Suprapubic skin (tissue), 4 donors: ENCODE measurements at regions not wholly inside any gene's neighbourhood (a gene's known extent, or its start where the extent isn't known, plus 50 kb on each side); places are given as distances from the start of the nearest gene placed in this dataset.

Experiments used
- DNase-seq, 2 donors: peaks; one replicate each; pipeline ENCODE4 v3.0.0-alpha.2; 2019; ENCODE audit warnings: low spot score in 2 of 2
- H3K27ac ChIP-seq: fragments of 200-600 bp; sonication (generic); one replicate; pipeline ENCODE4 v1.5.1; 2019
- H3K27me3 ChIP-seq: fragments of 200-600 bp; sonication (generic); one replicate; pipeline ENCODE4 v1.5.1; 2019
- H3K36me3 ChIP-seq: fragments of 200-600 bp; sonication (generic); one replicate; pipeline ENCODE4 v1.5.1; 2019
- H3K4me1 ChIP-seq: fragments of 200-600 bp; sonication (generic); one replicate; pipeline ENCODE4 v1.5.1; 2019
- H3K4me3 ChIP-seq: fragments of 200-600 bp; sonication (generic); one replicate; pipeline ENCODE4 v1.5.1; 2019; ENCODE audit warnings: mild to moderate bottlenecking
- H3K9me3 ChIP-seq: fragments of 200-600 bp; sonication (generic); one replicate; pipeline ENCODE4 v1.5.1; 2019
- CTCF ChIP-seq, 2 donors: fragments of 200-600 bp in 1 of 2; fragments of 450-650 bp in 1 of 2; sonication (generic) in 1 of 2; IDR thresholded peaks; one replicate each; pipeline ENCODE4 v1.5.1; 2016 to 2019; ENCODE audit warnings: antibody characterized with exemption in 2 of 2, mild to moderate bottlenecking in 1 of 2, moderate library complexity in 1 of 2
- EP300 ChIP-seq: sonication (generic); formaldehyde crosslinking; IDR thresholded peaks from one replicate; pipeline ENCODE4 v1.6.1; 2017; ENCODE audit warnings: antibody characterized with exemption
- POLR2A ChIP-seq, 2 donors: fragments of 450-650 bp; IDR thresholded peaks; one replicate each; pipeline ENCODE4 v1.6.1; 2017; ENCODE audit warnings: antibody characterized with exemption in 2 of 2, mild to moderate bottlenecking in 2 of 2, moderate library complexity in 2 of 2
- POLR2AphosphoS5 ChIP-seq, 3 donors: sonication (generic); formaldehyde crosslinking; IDR thresholded peaks; one replicate each; pipeline ENCODE4 v1.6.1; 2017; ENCODE audit warnings: antibody characterized with exemption in 3 of 3
- WGBS: methylation state at CpG from one replicate; pipeline ENCODE4 v1.1.5; 2018; 5-methylcytosine and 5-hydroxymethylcytosine counted together

GRCh38 chr16:35572186-35572585 lies 2112.8 kb downstream of the TP53TG3F start:
- H3K4me3 ChIP-seq: no peak overlapping the region
- no peaks in the 10 kb centered on the region for H3K27me3 ChIP-seq
- WGBS: 40% methylated on average over 3 of the region's 3 CpGs
- H3K9me3 ChIP-seq: no peaks in the 10 kb centered on the region
- no peaks in the 10 kb centered on the region for H3K36me3 ChIP-seq
- H3K4me1 ChIP-seq: no peaks in the 10 kb centered on the region
- TF ChIP-seq CTCF (IDR thresholded peaks at IDR 0.05) (no peak), POLR2AphosphoS5 (IDR thresholded peaks at IDR 0.05) (no peak), POLR2A (IDR thresholded peaks at IDR 0.05) (no peak), EP300 (no peak)
- H3K27ac ChIP-seq: no peak overlapping the region
- no peak for DNase-seq

GRCh38 chr16:35573407-35573806 lies 2114.0 kb downstream of the TP53TG3F start:
- Histone ChIP-seq H3K27ac (no peak overlapping the region), H3K9me3 (no peaks in the 10 kb centered on the region), H3K4me1 (no peaks in the 10 kb centered on the region), H3K4me3 (no peak overlapping the region), H3K36me3 (no peaks in the 10 kb centered on the region), H3K27me3 (no peaks in the 10 kb centered on the region)
- DNase-seq: no peak
- no peak for TF ChIP-seq POLR2AphosphoS5 (IDR thresholded peaks at IDR 0.05)
- no peak for TF ChIP-seq POLR2A (IDR thresholded peaks at IDR 0.05)
- TF ChIP-seq CTCF (IDR thresholded peaks at IDR 0.05): no peak
- no peak for TF ChIP-seq EP300
- 85% methylated on average over 12 of the region's 12 CpGs for WGBS

GRCh38 chr16:35574011-35574410 lies 2114.6 kb downstream of the TP53TG3F start:
- Histone ChIP-seq H3K9me3 (no peaks in the 10 kb centered on the region), H3K27ac (no peak overlapping the region), H3K4me1 (no peaks in the 10 kb centered on the region), H3K36me3 (no peaks in the 10 kb centered on the region), H3K27me3 (no peaks in the 10 kb centered on the region), H3K4me3 (no peak overlapping the region)
- TF ChIP-seq EP300: no peak
- no peak for TF ChIP-seq POLR2AphosphoS5 (IDR thresholded peaks at IDR 0.05)
- no peak for TF ChIP-seq CTCF (IDR thresholded peaks at IDR 0.05)
- TF ChIP-seq POLR2A (IDR thresholded peaks at IDR 0.05): no peak
- WGBS: 60% methylated on average over 29 of the region's 29 CpGs
- no peak for DNase-seq

GRCh38 chr16:35574454-35575431 lies 2115.3 kb downstream of the TP53TG3F start:
- Histone ChIP-seq H3K4me1 (no peaks in the 10 kb centered on the region), H3K27ac (no peak overlapping the region), H3K27me3 (no peaks in the 10 kb centered on the region), H3K4me3 (no peak overlapping the region), H3K36me3 (no peaks in the 10 kb centered on the region), H3K9me3 (no peaks in the 10 kb centered on the region)
- DNase-seq: no peak
- 64% methylated on average over 45 of the region's 60 CpGs for WGBS
- TF ChIP-seq EP300 (no peak), CTCF (IDR thresholded peaks at IDR 0.05) (no peak), POLR2AphosphoS5 (IDR thresholded peaks at IDR 0.05) (no peak), POLR2A (IDR thresholded peaks at IDR 0.05) (no peak)

GRCh38 chr16:35575432-35575821 lies 2116.0 kb downstream of the TP53TG3F start:
- Histone ChIP-seq H3K9me3 (no peaks in the 10 kb centered on the region), H3K27ac (no peak overlapping the region), H3K27me3 (no peaks in the 10 kb centered on the region), H3K4me1 (no peaks in the 10 kb centered on the region), H3K4me3 (no peak overlapping the region), H3K36me3 (no peaks in the 10 kb centered on the region)
- DNase-seq: no peak
- WGBS: 86% methylated on average over 16 of the region's 17 CpGs
- no peak for TF ChIP-seq EP300
- TF ChIP-seq POLR2AphosphoS5 (IDR thresholded peaks at IDR 0.05): no peak
